Erythroblast (primary cell): ENCODE measurements at regions not wholly inside any gene's neighbourhood (a gene's known extent, or its start where the extent isn't known, plus 50 kb on each side); places are given as distances from the start of the nearest gene placed in this dataset.
"Not testable (repeated sequence)": the region's sequence is repeated elsewhere in the genome, so short reads cannot be mapped to it uniquely, and the experiment has no call there.

Experiments
- DNase-seq, 2 experiments: peaks; one replicate each; lab custom pipeline; 2025; lab: John Stamatoyannopoulos, UW
- GATA1 ChIP-seq: IDR thresholded peaks from 2 replicates; pipeline ENCODE4 v1.6.1; 2011; ENCODE audit warnings: low read depth, mild to moderate bottlenecking, control low read depth, low read length, moderate library complexity
- POLR2A ChIP-seq: IDR thresholded peaks from 2 replicates; pipeline ENCODE4 v1.6.1; 2011; ENCODE audit warnings: mild to moderate bottlenecking, low read length

- no peak for DNase-seq
- TF ChIP-seq GATA1 (no peak), POLR2A (no peak)
These were observed 500.7 kb downstream of the ZNF674 start for GRCh38 chrX:46044486-46044885.

GRCh38 chrX:46040001-46040400 lies 505.2 kb downstream of the ZNF674 start:
- no peak for DNase-seq
- no peak for TF ChIP-seq GATA1
- no peak for TF ChIP-seq POLR2A

GRCh38 chrX:46039526-46039925 lies 505.7 kb downstream of the ZNF674 start:
- no peak for TF ChIP-seq POLR2A
- no peak for TF ChIP-seq GATA1
- DNase-seq: no peak

GRCh38 chrX:46036508-46036907 lies 508.7 kb downstream of the ZNF674 start:
- no peak for DNase-seq
- TF ChIP-seq POLR2A (no peak), GATA1 (no peak)

GRCh38 chrX:46034868-46035267 lies 510.4 kb downstream of the ZNF674 start:
- no peak for TF ChIP-seq POLR2A
- no peak for TF ChIP-seq GATA1
- DNase-seq: no peak

- TF ChIP-seq GATA1 (no peak), POLR2A (no peak)
- DNase-seq: no peak
These were observed 515.4 kb downstream of the ZNF674 start for GRCh38 chrX:46029777-46030176.

- TF ChIP-seq GATA1: no peak
- no peak for TF ChIP-seq POLR2A
- DNase-seq: no peak
These were observed 528.9 kb downstream of the ZNF674 start for GRCh38 chrX:46016296-46016695.

GRCh38 chrX:46015653-46016052 lies 529.6 kb downstream of the ZNF674 start:
- TF ChIP-seq POLR2A (no peak), GATA1 (no peak)
- DNase-seq: no peak

- no peak for TF ChIP-seq GATA1
- TF ChIP-seq POLR2A: no peak
- DNase-seq: no peak
These were observed 552.7 kb downstream of the ZNF674 start for GRCh38 chrX:45992402-45993123.

- TF ChIP-seq GATA1 (no peak), POLR2A (no peak)
- no peak for DNase-seq
These were observed 558.2 kb downstream of the ZNF674 start for GRCh38 chrX:45986971-45987370.

- no peak for DNase-seq
- TF ChIP-seq POLR2A (no peak), GATA1 (no peak)
These were observed 559.1 kb downstream of the ZNF674 start for GRCh38 chrX:45986081-45986480.

GRCh38 chrX:45982958-45983727 lies 562.1 kb downstream of the ZNF674 start:
- DNase-seq: not testable (repeated sequence)

- no peak for DNase-seq
- TF ChIP-seq GATA1 (no peak), POLR2A (no peak)
These were observed 564.5 kb downstream of the ZNF674 start for GRCh38 chrX:45980726-45981125.

- no peak for DNase-seq
- TF ChIP-seq POLR2A: no peak
- TF ChIP-seq GATA1: no peak
These were observed 569.6 kb downstream of the ZNF674 start for GRCh38 chrX:45975633-45976032.
